ENCODE measurements at regions not wholly inside any gene's neighbourhood (a gene's known extent, or its start where the extent isn't known, plus 50 kb on each side); places are given as distances from the start of the nearest gene placed in this dataset.

DNA sequence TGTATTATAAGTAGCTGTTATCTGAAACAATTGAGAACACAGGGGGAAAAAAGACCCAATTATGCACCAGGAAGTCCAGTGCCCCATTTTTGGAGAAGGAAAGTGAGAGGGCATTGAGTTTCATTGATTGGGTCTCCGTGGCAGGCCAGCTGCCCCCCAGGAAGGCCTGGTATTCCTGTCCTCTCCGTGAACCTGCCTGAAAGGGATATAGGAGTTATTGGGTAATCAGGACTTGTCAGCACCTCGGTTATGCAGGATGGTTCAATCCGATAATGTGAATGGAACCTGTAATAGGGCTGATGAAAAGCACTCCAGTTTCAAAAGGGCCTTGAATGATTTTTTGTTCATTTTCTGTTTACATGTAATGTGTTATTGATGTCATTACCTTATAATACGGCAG, 122.0 kb upstream of the RARB start:
- DNase-seq: no peak

DNA sequence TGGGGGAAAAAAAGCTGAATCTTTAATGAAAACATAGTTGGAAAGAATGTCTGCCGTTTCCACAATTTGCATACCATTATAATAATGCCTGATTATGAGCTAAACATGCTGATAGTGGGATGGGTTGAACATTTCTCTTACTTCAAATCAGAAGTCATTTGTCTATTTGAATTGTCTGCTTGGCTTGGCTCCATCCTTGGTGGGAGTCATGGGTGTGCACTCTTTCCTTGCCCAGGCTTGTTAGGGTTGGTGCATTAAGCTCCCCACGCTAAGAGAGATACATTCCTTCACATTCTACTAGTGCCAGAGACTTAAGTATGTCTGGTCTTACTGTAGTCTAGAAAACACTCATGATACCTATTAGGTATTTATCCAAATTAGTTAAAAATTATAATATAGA, 121.4 kb upstream of the RARB start:
- no peak for DNase-seq

DNA sequence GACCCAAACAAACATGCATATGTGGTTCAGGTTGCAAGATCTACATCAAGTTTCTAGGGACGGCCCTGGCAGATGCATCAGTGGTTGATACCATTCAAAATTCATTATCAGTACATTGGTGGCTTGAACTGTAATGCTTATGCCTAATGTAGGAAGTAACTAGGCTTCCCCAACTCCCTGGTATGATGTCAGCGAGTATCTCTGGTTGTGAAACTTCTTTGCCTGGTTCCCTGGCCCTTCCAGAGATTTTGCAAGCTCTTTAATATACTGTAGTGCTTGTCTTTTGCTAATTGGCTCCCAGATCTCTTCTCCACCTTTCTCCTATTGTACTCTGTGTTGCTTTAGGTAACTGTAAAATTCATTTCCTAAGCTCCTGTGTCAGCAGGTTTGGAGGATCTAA, 114.8 kb upstream of the RARB start:
- no peak for DNase-seq

DNA sequence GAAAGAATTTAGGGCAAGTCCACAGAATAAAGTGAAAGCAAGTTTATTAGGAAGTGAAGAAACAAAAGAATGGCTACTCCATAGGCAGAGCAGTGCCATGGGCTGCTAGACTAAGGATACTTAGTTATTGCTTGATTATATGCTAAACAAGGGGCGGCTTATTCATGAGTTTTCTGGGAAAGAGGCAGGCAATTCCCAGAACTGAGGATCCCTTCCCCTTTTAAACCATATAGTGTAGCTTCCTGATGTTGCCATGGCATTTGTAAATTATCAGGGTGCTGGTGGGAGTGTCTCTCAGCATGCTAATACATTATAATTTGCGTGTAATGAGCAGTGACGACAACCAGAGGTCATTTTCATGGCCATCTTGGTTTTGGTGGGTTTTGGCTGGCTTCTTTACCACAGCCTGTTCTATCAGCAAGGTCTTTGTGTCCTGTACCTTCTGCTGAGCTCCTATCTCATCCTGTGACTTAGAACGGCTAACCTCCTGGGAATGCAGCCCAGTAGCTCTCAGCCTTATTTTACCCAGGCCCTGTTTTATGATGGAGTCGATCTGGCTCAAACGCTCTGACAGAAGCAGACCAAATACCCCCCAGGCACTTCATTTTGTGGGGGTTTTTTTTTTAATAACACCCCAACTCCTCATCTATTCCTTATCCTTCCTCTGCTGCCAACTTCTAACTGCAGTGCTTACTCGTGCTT, 103.0 kb upstream of the RARB start:
- no peak for DNase-seq

DNA sequence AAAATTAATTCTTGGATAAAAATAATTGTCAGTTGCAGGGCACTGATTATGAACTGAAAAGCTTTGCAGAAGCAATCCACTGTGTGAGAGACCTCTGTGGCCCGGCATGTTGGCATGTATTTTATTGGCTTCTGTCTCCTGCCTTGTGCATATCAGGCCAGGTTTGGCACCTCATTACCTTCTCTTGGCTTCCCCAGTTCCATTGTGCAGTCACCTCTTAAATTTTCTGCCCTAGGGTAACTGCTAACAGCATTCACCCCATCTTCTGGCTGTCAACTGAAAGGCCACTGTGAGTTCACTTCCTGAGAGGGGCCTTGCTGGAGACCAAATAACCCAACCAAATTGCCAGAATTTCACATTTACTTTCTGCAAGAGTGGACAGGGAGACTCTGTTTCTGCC, 92.7 kb upstream of the RARB start:
- DNase-seq: no peak

DNA sequence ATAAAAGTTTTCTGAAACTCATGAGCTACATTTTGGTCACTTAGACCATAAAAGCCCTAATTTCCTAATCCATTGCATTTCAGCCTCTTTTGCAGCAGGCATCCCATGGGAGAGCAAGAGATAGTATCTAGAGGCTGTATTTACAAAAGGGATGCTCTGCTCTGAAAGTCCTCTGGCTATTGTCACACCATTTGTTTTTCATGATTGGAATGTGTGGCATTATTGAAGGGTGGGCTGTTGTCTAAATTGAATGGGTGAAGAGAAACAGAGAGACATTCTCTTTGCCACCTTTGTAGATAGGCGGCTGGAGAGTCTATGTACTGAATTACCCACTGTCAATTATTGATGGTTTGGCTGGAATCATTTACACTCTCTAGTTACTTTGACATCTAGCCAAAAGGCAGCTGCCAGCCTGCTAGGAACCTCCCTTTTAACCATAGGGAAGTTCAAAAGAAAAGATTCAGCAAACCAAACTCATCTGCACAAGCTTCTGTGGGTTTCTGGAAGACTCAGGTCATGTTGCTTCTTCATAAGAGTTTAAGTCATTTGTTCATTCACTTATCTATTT, 89.8 kb upstream of the RARB start:
- DNase-seq: no peak

DNA sequence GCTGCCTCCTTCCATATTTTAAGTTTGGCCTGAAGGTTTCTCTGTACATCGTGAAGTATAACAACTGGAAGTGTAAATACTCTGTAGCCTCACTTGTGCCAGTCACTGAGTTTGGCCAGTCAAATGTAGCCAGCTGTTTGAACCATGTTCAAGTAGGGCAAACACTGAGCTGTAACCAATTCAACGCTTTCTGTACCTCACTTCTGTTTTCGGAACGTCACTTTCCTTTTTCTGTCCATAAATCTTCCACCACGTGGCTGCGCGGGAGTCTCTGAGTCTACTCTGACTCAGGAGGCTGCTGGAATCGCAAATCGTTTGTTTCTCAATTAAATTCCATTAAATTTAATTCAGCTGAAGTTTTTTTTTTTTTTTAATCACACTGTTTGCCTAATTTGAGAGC, 88.8 kb upstream of the RARB start:
- DNase-seq: no peak

DNA sequence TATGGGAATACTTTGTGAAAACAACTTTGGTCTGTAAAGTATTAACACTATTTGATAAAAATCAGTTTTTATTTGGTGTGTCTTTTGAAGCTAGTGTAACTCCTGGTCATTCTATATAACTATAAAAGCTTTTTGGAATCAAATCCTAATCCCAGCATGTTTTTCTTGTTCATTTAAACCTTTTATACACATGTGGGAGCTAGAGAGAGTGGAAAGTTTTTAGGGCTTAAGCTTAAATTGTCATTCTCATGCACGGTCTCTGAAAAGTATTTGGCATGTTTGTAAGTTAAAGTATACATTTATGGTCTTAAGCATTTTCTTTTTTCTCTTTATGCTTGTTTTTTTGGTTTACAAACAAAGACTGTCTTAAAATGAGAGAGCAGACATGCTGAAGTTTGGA, 83.4 kb upstream of the RARB start:
- no peak for DNase-seq

DNA sequence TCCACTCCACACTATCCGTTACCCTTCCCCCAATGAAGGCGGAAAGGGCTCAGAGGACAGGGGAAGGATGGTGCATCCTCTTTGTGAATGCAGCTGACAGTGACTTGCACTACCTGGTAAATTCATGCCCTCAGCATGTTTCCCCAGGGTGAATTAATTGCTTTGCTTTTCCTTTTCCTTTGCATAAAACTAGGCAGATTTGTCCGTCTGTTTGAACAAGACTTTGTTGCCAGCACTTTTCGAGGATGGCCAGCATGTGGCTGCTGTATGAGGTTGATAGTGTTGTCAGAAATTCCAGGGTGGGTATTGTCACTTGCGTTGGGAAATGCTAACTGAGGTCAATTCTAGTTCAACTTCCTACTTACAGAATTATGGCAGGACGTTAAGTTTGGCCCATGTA, 79.0 kb upstream of the RARB start:
- no peak for DNase-seq

DNA sequence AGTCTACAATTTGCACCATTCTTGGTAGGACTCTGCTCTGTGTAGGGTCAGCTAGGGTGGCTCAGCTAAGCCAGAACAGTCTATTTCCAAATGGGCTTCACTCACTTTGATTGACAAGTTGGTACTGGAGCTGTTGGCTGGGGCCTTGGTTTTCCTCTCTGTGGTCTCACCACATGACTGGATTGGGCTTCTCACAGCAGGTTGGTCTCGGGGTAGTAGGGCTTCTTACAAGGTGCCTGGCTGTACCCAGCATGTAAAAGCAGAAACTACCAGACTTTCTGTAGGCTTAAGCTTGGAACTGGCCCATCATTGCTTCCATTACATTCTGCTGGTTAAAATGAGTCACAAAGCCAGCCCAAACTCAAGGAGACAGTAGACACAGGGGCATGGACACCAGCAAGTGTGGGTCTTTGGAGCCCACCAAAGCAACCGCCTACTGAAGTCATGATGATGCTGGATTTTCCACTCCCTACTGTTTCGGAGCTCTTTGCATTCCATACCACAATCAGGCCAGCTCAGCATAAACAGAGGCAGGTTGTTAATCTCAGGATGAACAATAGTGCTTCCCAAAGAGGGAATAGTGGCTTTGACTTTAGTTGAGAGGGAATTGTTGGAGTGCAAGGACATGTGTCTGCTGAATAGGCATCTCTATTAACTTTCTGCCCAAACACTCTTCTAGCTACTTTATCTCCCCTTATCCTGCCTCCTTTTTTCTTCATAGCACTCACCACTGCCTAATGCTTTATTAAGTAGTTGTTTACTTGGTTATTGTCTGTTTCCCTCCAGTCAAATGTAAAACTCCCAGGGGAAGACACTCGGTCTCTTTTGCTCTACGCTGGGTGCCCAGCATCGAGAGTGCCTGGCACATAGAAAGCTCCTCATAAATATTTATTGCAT, 78.0 kb upstream of the RARB start:
- DNase-seq: no peak

DNA sequence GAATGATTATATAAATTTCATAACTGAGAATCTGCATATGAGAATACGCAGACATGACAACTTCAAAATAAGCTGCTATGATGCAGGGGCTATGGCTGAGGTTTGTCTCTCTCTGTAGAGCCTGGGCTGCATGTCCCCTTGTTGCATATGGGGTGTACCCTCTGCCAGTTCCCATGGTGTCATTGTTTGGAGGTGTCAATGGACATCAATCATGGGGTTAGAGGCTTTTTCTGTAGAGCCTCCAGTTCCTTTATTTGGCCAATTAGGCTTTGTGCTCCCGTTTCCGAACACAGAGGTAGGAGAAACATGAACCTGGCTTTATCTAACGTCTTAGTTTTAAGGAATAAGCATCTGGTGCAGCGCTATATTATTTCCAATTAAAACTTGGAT, 77.3 kb upstream of the RARB start:
- DNase-seq: no peak

DNA sequence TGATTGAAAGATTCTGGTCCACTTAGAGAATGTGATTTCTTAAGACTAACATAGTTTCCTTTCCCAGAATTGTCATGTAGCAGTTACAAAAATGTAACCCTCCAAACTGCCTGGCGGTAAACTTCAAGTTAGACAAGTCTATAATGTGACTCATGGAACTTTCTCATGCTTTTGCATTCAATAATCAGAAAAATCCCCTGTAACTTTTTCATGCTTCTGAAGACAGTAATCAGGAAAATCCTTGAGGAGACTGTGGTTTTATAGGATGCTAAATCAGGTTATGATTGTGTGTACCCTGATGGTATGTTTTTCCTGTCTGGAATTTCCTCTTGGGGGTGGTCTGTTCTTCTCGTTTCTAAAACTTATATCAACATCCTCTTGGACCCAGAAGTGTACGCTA, 74.0 kb upstream of the RARB start:
- DNase-seq: no peak

DNA sequence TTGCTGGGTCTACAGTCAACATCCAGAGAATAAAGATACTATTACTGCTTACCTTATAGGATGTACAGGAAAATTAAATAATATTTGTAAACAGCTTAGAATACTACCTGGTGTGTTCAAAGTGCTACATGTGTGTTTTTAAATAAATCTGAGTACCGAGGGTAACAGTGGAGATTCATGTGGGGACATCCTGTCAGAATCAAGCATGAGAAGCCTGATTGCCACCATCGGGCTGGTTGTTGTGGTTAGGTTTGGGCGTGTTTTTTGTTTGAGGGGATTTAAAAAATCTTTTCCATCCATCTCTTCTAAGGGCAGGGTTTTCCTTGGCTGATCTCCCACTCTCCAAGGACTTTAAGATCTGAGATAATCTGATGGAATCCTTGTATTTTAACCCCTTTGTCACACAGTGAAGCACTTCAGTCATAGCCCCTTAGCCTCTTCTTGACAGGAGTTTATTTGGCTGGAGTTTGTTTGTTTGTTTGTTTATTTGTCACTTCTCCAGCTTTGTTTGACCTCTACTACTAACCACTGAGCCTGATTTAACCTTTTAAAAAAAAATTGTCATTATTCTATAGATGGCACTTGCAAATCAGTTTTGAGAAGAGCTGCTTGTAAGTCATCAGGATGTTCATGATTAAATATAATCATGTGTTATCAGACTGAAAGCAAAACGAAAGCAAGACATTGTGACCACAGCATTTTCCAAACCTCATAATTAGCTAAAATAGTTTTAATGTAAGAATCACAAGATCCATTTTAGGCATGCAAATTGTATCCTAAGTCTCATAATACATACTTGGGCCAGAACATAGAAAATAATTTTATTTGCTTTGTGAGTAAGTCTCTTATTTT, 72.8 kb upstream of the RARB start:
- no peak for DNase-seq

DNA sequence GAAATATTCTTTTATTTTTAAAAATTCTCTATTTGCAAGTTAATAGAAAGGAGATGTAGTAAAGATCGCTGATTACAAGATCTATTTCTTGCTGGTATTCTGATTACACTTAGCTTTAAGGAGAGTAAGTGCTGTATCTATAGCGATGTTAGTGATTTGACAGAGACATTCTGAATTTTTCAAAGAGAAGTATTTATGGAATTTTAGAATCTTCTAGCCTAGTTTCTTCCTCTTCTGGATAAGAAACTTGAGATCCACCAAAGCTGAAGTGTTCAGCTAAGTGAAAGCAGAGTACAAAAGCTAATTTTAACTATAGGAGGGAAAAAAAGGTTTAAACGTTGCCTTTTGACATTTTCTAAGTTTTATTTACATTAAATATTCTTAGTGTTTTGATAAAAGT, 72.1 kb upstream of the RARB start:
- DNase-seq: no peak

DNA sequence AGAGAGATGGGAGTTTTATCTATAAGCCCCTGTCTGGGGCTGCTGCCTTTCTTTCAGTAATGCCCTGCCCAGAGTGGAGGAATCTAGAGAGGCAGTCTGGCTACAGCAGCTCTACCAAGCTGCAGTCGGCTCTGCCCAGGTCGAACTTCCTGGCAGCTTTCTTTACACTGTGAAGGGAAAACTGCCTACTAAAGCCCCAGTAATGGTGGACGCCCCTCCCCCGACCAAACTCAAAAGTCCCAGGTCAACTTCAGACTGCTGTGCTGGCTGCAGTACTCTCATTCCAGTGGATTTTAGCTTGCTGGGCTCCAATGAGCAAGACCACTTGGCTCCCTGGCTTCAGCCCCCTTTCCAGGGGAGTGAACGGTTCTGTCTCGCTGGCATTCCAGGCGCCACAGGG, 65.9 kb upstream of the RARB start:
- DNase-seq: no peak

DNA sequence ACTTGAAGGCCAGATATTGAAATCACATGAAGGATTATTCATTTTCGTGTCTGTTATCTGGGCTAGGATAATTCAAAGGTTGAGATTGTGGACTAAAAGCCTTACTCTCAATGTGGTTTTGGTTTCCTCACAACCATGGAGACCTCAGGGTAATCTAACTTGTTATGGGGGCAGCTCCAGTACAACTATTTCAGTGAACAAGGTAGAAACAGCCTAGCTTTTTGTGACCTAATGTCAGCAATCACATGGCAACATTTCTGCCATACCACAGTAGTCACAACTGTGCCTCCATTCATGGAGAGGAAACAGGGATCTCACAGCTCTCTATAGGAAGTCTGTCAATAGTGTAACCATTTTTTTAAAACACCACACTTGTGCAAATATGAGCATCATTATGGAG, 62.4 kb upstream of the RARB start:
- no peak for DNase-seq

DNA sequence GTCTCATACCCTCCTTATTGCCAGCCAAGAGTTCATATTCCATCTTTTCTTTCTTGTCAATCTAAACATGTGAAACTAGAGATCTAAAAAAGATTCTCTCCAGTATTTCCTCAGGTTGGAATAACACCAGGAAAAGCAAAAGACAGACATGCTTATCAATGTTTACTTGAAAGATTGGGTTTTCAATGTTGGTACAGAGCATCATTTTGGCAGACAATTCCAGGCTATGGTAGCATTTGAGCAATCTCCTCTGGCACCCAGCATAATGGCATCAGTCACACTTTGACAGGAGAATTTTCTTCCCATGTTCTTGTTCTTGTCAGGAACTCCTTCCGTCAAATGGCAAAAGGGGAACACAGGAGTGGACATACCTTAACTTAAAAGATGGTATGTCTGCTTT, 61.0 kb upstream of the RARB start:
- no peak for DNase-seq

DNA sequence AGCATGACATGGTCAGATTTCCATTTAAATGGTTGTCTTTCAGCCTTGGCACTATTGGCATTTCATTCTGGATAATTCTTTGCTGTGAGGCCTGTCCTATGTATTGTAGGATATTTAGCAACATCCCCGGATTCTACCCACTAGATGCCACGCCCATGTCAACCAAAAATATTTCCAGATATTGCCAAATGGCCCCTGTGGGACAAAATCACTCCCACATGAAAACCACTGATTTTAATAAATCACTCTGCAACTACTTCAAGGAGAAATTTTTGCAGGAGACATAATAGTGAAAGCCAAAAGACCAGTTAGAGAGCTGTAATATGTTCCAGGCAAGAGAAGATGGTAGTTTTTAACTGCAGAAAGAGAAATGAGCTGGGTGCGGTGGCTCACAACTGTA, 55.9 kb upstream of the RARB start:
- DNase-seq: no peak

DNA sequence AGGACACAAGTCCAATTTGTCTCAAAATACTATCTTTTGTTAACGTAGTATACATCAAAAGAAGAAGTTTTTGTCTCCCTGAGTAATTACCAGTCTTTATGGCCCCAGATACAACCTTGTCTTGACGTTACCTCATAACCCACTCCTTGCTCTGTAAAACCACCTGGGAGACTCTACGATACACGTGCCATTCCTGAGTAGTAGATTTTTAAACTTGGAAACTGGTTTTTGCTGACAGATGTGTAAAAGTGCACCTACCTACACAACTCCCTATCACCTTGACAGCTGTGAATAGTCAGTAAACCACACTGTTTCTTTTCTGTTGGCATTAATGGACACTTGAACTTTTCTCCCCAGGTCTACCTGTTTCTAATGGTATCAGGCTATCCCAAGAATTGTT, 51.7 kb upstream of the RARB start:
- DNase-seq: no peak

DNA sequence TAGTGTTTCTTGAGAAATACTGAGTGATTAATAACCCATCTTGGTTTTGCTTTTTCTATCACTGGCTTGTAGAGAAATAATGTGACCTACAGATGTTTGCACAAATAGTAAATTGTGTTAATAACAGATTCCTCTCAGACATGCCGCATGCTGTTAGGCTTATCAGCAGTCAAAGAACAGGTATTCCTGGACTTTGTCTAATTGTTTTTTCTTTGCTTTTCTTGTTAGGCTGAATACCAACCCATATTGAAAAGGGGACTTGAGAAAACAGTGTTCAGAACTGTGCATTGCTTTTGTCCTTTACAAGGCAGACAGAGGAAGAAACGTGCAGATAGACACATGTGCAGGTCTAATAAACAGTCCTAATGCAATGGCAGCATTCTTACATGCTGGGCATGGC, 51.0 kb upstream of the RARB start:
- DNase-seq: no peak
